ENCODE measurements at regions not wholly inside any gene's neighbourhood (a gene's known extent, or its start where the extent isn't known, plus 50 kb on each side); places are given as distances from the start of the nearest gene placed in this dataset.

- Histone ChIP-seq H3K4me1 (no peaks in the 10 kb centered on the region), H3K27ac (no peak overlapping the region), H3K27me3 (no peaks in the 10 kb centered on the region), H3K4me3 (no peak overlapping the region), H3K36me3 (no peaks in the 10 kb centered on the region), H3K9me3 (no peaks in the 10 kb centered on the region)
- DNase-seq (ENCODE audit: extremely low spot score in 2 of 2) = no peak
- intact Hi-C loops (cut with DNase I) = no loop called here
- TF ChIP-seq POLR2AphosphoS5 (IDR thresholded peaks at IDR 0.05; ENCODE audit: insufficient read depth in 1 of 2, low read depth in 1 of 2) = no peak
- TF ChIP-seq CTCF (IDR thresholded peaks at IDR 0.05) = no peak
- TF ChIP-seq POLR2A (IDR thresholded peaks at IDR 0.05) = no peak
These were observed 1490.0 kb upstream of the MIR17HG start for GRCh38 chr13:89857502-89857901.

GRCh38 chr13:89862011-89862690 lies 1485.3 kb upstream of the MIR17HG start:
- no peaks in the 10 kb centered on the region for H3K27me3 ChIP-seq
- H3K27ac ChIP-seq = no peak overlapping the region
- H3K9me3 ChIP-seq = no peaks in the 10 kb centered on the region
- intact Hi-C loops (cut with DNase I) = no loop called here
- no peaks in the 10 kb centered on the region for H3K4me1 ChIP-seq
- no peak overlapping the region for H3K4me3 ChIP-seq
- TF ChIP-seq CTCF (IDR thresholded peaks at IDR 0.05) = no peak
- TF ChIP-seq POLR2A (IDR thresholded peaks at IDR 0.05) = no peak
- no peak for TF ChIP-seq POLR2AphosphoS5 (IDR thresholded peaks at IDR 0.05; ENCODE audit: insufficient read depth in 1 of 2, low read depth in 1 of 2)
- no peaks in the 10 kb centered on the region for H3K36me3 ChIP-seq
- no peak for DNase-seq (ENCODE audit: extremely low spot score in 2 of 2)

- Histone ChIP-seq H3K9me3 (no peaks in the 10 kb centered on the region), H3K36me3 (no peaks in the 10 kb centered on the region), H3K27me3 (no peaks in the 10 kb centered on the region), H3K4me3 (no peak overlapping the region), H3K27ac (no peak overlapping the region), H3K4me1 (no peaks in the 10 kb centered on the region)
- no peak for DNase-seq (ENCODE audit: extremely low spot score in 2 of 2)
- intact Hi-C loops (cut with DNase I) = no loop called here
- no peak for TF ChIP-seq CTCF (IDR thresholded peaks at IDR 0.05)
- no peak for TF ChIP-seq POLR2A (IDR thresholded peaks at IDR 0.05)
- TF ChIP-seq POLR2AphosphoS5 (IDR thresholded peaks at IDR 0.05; ENCODE audit: insufficient read depth in 1 of 2, low read depth in 1 of 2) = no peak
These were observed 1484.8 kb upstream of the MIR17HG start for GRCh38 chr13:89862691-89863036.

DNA sequence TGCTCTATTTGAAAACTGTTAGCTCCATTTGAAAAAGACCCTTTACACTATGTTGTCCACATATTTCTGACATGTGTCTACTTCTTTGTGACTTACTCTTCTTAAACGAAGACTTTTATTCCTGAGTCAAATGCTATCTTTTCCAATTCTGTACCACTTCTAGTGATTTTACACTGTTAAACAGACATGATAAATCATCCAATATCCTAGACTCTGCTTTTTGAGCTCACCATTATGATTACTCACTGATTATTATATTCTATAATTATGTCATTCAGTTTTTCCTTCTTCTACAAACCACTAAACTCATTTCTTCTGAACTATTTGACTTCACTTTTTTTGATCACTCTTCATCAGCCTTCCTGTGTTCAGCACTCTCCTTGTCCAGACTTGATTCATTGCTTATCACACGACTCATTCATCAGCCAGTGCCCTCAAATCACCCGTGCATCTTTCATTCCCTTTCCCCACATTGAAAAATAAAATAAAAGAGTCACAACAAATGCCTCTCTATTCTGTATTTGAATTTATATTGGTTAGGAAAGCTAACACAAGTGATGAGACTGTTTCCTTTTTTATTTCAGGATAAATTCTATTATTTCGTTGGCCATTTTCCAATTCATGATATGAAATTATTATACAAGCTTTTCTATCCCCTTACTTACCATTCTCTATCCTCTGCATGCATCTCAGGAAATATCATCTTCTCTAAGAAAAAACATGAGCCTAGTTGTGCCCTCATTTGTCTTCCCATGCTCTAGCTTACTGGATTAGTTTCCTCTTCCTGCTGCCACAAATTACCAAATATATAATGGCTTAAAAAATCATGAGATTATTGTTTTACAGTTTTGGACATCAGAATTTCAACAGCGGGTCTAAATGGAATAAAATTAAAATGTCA lies 1482.1 kb upstream of the MIR17HG start:
- no peaks in the 10 kb centered on the region for H3K4me1 ChIP-seq
- H3K9me3 ChIP-seq = no peaks in the 10 kb centered on the region
- intact Hi-C loops (cut with DNase I) = no loop called here
- no peak overlapping the region for H3K27ac ChIP-seq
- no peak overlapping the region for H3K4me3 ChIP-seq
- no peak for DNase-seq (ENCODE audit: extremely low spot score in 2 of 2)
- TF ChIP-seq CTCF (IDR thresholded peaks at IDR 0.05) = no peak
- TF ChIP-seq POLR2AphosphoS5 (IDR thresholded peaks at IDR 0.05; ENCODE audit: insufficient read depth in 1 of 2, low read depth in 1 of 2) = no peak
- H3K27me3 ChIP-seq = no peaks in the 10 kb centered on the region
- no peaks in the 10 kb centered on the region for H3K36me3 ChIP-seq

DNA sequence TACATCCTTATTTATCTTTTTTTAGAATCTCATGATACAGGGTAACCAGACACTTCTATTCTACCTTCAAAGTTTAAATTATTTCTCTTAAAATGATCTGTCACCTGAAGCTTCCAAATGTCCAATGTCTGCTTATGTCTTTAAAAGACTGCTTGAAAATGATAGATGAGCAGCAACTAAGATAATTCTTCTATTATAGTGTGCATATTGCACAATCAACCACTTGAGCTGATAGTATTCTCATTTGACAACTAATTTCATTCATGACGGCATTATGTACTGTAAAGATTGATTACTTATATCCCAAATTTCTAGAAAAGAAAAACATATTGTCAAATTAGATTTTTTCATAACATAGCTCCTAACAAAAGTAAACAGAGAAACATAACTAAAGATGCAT lies 1478.2 kb upstream of the MIR17HG start:
- no peaks in the 10 kb centered on the region for H3K36me3 ChIP-seq

More for the DNA sequence above, 1478.2 kb upstream of the MIR17HG start:
- no peaks in the 10 kb centered on the region for H3K9me3 ChIP-seq
- intact Hi-C loops (cut with DNase I) = no loop called here
- no peak for DNase-seq (ENCODE audit: extremely low spot score in 2 of 2)
- TF ChIP-seq POLR2AphosphoS5 (IDR thresholded peaks at IDR 0.05; ENCODE audit: insufficient read depth in 1 of 2, low read depth in 1 of 2) (no peak), POLR2A (IDR thresholded peaks at IDR 0.05) (no peak), CTCF (IDR thresholded peaks at IDR 0.05) (no peak)
- no peaks in the 10 kb centered on the region for H3K27me3 ChIP-seq
- no peaks in the 10 kb centered on the region for H3K4me1 ChIP-seq
- H3K4me3 ChIP-seq = no peak overlapping the region
- no peak overlapping the region for H3K27ac ChIP-seq

Measured in vagina (tissue), 2 donors.